ENCODE measurements at regions not wholly inside any gene's neighbourhood (a gene's known extent, or its start where the extent isn't known, plus 50 kb on each side); places are given as distances from the start of the nearest gene placed in this dataset.

DNA sequence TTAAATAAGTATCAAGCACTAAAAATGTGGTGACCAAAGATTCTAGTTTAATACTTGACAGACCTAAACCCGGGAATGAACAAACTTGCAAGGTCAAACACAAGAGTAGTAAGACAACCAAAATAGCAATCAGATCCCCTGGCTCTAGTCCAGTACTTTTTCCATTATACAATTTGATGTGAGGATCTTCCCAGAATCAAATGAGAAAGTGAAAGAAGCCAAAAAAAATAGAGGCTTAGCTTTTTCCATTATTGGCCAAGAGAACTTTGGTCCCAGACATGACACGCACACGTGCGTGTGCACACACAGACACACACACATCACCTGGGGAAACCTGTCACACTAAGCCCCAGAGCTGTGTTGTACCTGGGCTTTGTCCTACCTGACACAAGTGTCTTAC is 300.6 kb upstream of the CDH5 start:
- TF ChIP-seq CTCF (IDR thresholded peaks at IDR 0.05) (no peak), POLR2A (IDR thresholded peaks at IDR 0.05) (no peak), POLR2AphosphoS5 (IDR thresholded peaks at IDR 0.05) (no peak)
